22Rv1 (cell line): ENCODE measurements at regions not wholly inside any gene's neighbourhood (a gene's known extent, or its start where the extent isn't known, plus 50 kb on each side); places are given as distances from the start of the nearest gene placed in this dataset.

Source experiments
- H3K27ac ChIP-seq: fragments of 450-650 bp; 2 replicates; pipeline ENCODE4 v1.5.1; 2017
- CTCF ChIP-seq: fragments of 450-650 bp; IDR thresholded peaks from 2 replicates; pipeline ENCODE4 v1.5.1; 2017; ENCODE audit warnings: mild to moderate bottlenecking
- ZFX ChIP-seq: fragments of 450-650 bp; IDR thresholded peaks from 2 replicates; pipeline ENCODE4 v1.6.1; 2017; ENCODE audit warnings: antibody characterized with exemption, borderline replicate concordance

DNA sequence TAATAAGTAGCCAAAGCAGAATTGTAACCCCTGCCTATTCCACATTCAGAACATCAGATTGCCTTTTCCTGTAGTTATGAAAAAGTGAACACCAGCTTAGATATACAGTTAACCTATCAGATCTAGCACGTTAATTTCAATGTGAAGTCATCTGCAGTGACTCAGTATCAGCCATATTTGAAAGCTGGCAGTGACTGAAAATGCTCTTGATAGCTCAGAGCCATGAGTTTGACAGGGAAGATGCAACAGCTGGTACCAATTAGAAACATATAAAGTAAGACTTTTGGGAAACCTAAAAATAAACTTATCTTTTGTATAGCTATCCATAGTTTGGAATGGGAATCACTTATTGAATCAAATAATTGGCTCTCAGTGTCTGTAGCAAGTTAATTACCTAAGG is 284.1 kb upstream of the NPSR1 start:
- no peak for TF ChIP-seq ZFX
- no peak for TF ChIP-seq CTCF
- H3K27ac ChIP-seq: no peak overlapping the region

GRCh38 chr7:34382166-34382893 is 275.7 kb upstream of the NPSR1 start:
- TF ChIP-seq CTCF (no peak), ZFX (no peak)
- no peak overlapping the region for H3K27ac ChIP-seq

GRCh38 chr7:34385384-34385783 is 272.6 kb upstream of the NPSR1 start:
- H3K27ac ChIP-seq: no peak overlapping the region
- TF ChIP-seq CTCF: no peak

DNA sequence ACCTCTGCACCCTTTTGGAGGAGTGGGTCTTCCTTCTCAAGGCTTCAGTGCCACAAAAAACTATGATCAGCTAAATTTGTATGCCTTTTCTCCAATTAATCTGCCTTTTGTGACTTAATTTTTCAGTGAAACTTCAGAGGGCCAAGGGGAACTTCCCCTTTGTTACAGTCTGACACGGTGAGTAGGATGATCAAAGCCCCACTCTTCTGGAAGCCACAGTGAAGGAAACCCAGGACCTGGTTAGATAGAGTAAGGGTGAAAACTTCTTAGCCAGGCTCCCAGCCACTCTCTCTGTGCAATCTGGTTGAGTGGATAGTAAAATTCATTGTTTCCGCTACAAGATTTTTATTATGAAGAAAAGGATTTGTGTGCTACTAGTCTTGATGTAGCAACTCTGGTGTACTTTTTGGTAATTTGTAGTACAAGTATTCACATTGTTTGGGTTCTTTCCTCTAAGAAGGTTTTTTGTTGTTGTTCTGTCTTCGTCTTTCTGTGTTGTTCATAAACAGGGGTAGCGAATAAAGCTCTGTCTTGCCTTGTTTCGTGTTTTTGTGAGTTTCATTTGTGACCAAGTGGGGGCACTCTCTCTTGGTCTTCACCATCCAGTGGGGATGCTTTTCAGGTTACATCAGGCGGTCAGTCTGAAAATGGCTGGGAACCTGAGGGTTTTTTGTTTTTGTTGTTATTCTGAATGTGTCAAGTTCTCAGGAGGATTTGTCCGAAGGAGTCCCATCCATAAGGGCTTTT is 268.5 kb upstream of the NPSR1 start:
- TF ChIP-seq ZFX (no peak), CTCF (peak; percentile 14; the same call in 1 of the 2 replicates)
- no peak overlapping the region for H3K27ac ChIP-seq

GRCh38 chr7:34390103-34390502 is 267.9 kb upstream of the NPSR1 start:
- no peak overlapping the region for H3K27ac ChIP-seq
- TF ChIP-seq CTCF (no peak), ZFX (no peak)

DNA sequence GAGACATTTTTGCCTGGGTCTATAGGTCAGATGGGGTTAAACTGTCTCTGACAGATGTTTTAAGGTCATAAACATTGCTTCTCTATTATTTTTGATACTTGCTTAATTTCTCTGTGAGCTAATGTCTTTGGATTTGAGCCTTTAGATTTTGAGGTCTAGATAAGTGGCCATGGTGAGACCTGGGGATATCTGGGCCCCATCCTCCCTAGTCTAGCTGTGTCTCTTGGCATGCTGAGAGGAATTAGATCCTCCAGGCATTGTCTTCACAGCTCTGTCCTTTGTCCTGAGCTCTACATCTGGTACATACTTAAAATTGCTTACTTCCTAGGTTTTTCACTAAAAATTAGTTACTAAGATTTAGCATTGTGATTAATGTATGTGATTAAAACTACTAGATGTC is 265.0 kb upstream of the NPSR1 start:
- TF ChIP-seq CTCF (no peak), ZFX (no peak)

GRCh38 chr7:34396437-34397064 is 261.5 kb upstream of the NPSR1 start:
- H3K27ac ChIP-seq: no peak overlapping the region
- TF ChIP-seq ZFX (no peak), CTCF (no peak)

More for the DNA sequence above, 265.0 kb upstream of the NPSR1 start:
- no peak overlapping the region for H3K27ac ChIP-seq
